Calu3 (cell line): ENCODE measurements at regions not wholly inside any gene's neighbourhood (a gene's known extent, or its start where the extent isn't known, plus 50 kb on each side); places are given as distances from the start of the nearest gene placed in this dataset.

ENCODE experiments used
- BruUV-seq: library from RNA; stranded (reverse); fragments of 400-500 nt; replicated peaks from 2 replicates; lab custom pipeline; 2021; lab: Mats Ljungman, UMichigan
- CTCF ChIA-PET: fragments of 300-600 bp; sonication (Branson Sonifier 250); formaldehyde crosslinking; loops from one replicate; lab custom pipeline; 2022; ENCODE audit warnings: antibody characterized with exemption; lab: Charles Lee
- DNase-seq: peaks from one replicate; pipeline ENCODE4 v3.0.0; 2022
- H3K27ac Mint-ChIP-seq: one replicate; pipeline ENCODE4 v1.8.0; 2022; ENCODE audit warnings: mixed read lengths; ENCODE audit not compliant: unreplicated experiment
- H3K27me3 Mint-ChIP-seq: one replicate; pipeline ENCODE4 v1.8.0; 2022; ENCODE audit warnings: mixed read lengths; ENCODE audit not compliant: unreplicated experiment
- H3K36me3 Mint-ChIP-seq: one replicate; pipeline ENCODE4 v1.8.0; 2022; ENCODE audit warnings: mild to moderate bottlenecking, moderate library complexity, mixed read lengths; ENCODE audit not compliant: insufficient read depth, unreplicated experiment
- H3K4me1 Mint-ChIP-seq: one replicate; pipeline ENCODE4 v1.8.0; 2022; ENCODE audit warnings: mild to moderate bottlenecking, low read depth, mixed read lengths; ENCODE audit not compliant: unreplicated experiment
- H3K4me3 Mint-ChIP-seq: one replicate; pipeline ENCODE4 v1.8.0; 2022; ENCODE audit warnings: mild to moderate bottlenecking, low read depth, moderate library complexity, mixed read lengths; ENCODE audit not compliant: unreplicated experiment
- H3K9me3 Mint-ChIP-seq: one replicate; pipeline ENCODE4 v1.8.0; 2022; ENCODE audit warnings: low read depth, mixed read lengths; ENCODE audit not compliant: unreplicated experiment
- intact Hi-C: fragments of 100-400 bp; cut with micrococcal nuclease; formaldehyde crosslinking; loops from one replicate; pipeline ENCODE4 v1.10.0; 2022; ENCODE audit not compliant: unreplicated experiment
- TF ChIP-seq, protein P1 (sequence below): fragments of 200-600 bp; IDR thresholded peaks from one replicate; pipeline ENCODE4 v1.8.0; 2022; ENCODE audit warnings: antibody characterized with exemption; ENCODE audit not compliant: unreplicated experiment

DNA sequence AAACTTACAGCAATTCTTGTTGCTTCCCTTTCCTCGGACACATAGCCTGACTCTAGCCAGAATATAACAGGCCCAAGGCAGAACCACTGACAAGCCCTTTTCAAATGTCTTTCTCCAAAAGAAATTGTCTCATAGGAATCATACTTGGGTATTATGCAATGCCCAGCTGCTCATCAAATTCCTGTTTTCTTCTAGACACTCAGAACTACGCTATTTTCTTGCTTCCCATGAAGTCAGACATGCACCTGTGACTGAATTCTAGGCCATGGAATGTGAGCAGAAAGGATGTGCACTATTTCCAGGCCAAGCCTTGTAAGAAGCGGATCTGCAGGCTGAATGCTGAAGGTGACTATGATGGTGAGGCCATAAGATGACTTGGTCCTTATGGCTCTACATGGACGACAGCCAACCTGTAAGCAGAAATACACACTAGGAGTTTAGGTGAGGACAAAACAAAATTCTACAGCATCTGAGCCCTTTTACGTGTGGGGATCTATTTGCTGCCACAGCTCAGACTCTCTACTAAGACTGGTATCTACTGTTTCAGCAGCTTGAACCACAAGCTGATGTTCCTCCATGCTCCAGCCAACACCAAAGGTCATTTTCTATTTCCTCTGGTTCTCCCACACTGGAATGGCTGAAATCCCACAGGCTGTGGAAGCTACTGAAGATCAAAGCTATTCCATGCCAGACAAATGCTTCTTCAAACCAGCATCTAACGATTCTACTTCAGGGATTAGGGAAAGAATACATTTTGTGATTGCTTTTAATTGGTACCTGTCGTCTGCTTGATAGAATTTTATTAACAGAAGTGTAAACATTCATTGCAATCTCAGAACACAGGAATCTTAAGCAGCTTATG lies 378.7 kb downstream of the RBM43 start:
- BruUV-seq = no TSS peak
- Mint-ChIP-seq H3K9me3 (peaks cover 11% of the 10 kb centered on the region), H3K4me3 (no peak overlapping the region), H3K27me3 (no peaks in the 10 kb centered on the region), H3K4me1 (peaks cover 14% of the 10 kb centered on the region), H3K27ac (no peak overlapping the region), H3K36me3 (no peaks in the 10 kb centered on the region)
- TF ChIP-seq, protein P1, sequence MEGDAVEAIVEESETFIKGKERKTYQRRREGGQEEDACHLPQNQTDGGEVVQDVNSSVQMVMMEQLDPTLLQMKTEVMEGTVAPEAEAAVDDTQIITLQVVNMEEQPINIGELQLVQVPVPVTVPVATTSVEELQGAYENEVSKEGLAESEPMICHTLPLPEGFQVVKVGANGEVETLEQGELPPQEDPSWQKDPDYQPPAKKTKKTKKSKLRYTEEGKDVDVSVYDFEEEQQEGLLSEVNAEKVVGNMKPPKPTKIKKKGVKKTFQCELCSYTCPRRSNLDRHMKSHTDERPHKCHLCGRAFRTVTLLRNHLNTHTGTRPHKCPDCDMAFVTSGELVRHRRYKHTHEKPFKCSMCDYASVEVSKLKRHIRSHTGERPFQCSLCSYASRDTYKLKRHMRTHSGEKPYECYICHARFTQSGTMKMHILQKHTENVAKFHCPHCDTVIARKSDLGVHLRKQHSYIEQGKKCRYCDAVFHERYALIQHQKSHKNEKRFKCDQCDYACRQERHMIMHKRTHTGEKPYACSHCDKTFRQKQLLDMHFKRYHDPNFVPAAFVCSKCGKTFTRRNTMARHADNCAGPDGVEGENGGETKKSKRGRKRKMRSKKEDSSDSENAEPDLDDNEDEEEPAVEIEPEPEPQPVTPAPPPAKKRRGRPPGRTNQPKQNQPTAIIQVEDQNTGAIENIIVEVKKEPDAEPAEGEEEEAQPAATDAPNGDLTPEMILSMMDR = no peak
- CTCF ChIA-PET = no interaction called here
- DNase-seq = no peak
- intact Hi-C loops = no loop called here

DNA sequence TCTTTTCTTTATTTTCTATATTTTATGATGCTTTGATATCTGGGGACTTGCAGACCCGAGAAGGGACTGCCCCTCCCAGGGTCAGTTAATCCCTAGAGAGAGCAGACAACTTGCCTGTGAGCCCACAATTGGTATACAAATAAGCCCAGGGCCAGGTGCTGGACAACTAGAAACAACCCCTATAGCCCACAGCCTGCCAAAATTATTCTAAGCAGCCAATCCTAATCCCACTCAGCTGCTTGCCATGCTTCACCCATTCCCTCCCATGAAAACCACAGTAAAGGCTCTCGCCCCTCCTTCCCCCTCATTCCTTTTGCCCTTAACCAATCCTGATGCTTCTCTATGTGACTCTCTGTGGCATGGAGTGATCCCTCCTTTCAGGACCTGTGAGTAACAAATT lies 380.7 kb downstream of the RBM43 start:
- CTCF ChIA-PET = no interaction called here

DNA sequence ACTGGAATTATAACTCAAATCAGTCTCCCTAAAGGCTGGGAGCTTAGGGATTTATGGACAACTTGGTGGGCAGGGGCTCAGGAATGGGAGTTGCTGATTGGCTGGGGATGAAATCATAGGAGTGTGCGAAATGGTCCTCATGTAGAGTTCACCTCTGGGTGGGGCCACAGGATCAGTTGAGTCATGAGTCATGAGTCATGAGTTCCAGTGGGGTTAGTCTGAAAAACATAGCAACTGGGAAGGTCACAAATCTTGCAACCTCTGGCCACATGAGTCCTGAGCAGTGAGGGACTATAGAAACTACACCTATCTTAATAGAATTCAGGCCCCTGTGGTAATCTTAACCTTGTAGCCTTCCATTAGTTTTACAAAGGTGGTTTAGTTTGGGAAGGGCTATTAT lies 383.3 kb downstream of the RBM43 start:
- Mint-ChIP-seq H3K36me3 (no peaks in the 10 kb centered on the region), H3K4me1 (peaks cover 15% of the 10 kb centered on the region), H3K27ac (no peak overlapping the region), H3K9me3 (peaks cover 5% of the 10 kb centered on the region), H3K4me3 (no peak overlapping the region), H3K27me3 (no peaks in the 10 kb centered on the region)
- intact Hi-C loops = no loop called here
- no TSS peak for BruUV-seq
- peak; percentile 20 for DNase-seq
- TF ChIP-seq, protein P1 = no peak
- CTCF ChIA-PET = no interaction called here

More for the DNA sequence above, 380.7 kb downstream of the RBM43 start:
- BruUV-seq = no TSS peak
- no peak for DNase-seq
- intact Hi-C loops = no loop called here
- H3K4me3 Mint-ChIP-seq = no peak overlapping the region
- no peak overlapping the region for H3K27ac Mint-ChIP-seq
- H3K4me1 Mint-ChIP-seq = peaks cover 15% of the 10 kb centered on the region
- peaks cover 11% of the 10 kb centered on the region for H3K9me3 Mint-ChIP-seq
- TF ChIP-seq, protein P1 = no peak
- no peaks in the 10 kb centered on the region for H3K27me3 Mint-ChIP-seq
- no peaks in the 10 kb centered on the region for H3K36me3 Mint-ChIP-seq

DNA sequence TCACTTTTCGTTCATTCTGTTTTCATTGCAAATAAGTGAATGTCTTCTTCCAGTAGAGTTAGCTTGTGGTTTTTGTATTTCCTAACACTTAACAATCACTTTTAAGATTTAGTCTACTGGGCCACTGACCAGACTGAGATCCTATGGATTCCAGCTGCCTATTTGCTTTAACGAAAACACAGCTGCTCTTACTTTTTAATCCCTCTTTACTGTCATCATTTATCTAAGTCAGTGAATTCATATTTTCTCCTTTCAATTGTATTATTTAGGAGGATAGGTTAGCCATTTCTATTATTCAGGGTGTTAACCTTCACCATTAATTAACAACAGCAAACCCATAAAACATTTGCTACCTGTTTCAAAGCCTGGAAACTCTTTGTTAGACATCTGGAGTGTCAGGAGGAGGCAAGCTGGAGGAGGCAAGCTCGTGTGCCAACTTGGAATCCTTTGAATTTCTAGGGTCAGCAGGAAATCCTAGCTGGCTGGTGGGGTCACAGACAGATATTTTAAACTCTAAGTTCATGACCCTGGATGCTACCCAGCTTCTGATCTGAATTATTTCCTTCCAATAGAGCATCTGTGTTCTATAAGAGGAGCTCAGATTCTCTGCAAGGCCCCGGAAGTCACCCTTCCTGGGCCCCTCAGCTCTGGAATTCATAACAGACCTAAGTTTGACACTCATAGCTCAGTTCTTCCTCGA lies 385.3 kb downstream of the RBM43 start:
- no TSS peak for BruUV-seq
- CTCF ChIA-PET = no interaction called here
- peaks cover 15% of the 10 kb centered on the region for H3K4me1 Mint-ChIP-seq
- no peak for DNase-seq
- TF ChIP-seq, protein P1 = no peak
- no peak overlapping the region for H3K4me3 Mint-ChIP-seq
- H3K36me3 Mint-ChIP-seq = no peaks in the 10 kb centered on the region
- H3K27ac Mint-ChIP-seq = no peak overlapping the region
- no peaks in the 10 kb centered on the region for H3K27me3 Mint-ChIP-seq
- intact Hi-C loops = no loop called here
- H3K9me3 Mint-ChIP-seq = peaks cover 5% of the 10 kb centered on the region
